ENCODE measurements at regions not wholly inside any gene's neighbourhood (a gene's known extent, or its start where the extent isn't known, plus 50 kb on each side); places are given as distances from the start of the nearest gene placed in this dataset.

GRCh38 chr10:10366836-10367235, 650.8 kb upstream of the CELF2 start:
- no peak for DNase-seq

- no peak for DNase-seq
Measured at GRCh38 chr10:10367264-10367663, 650.4 kb upstream of the CELF2 start.

GRCh38 chr10:10368951-10369576, 648.6 kb upstream of the CELF2 start:
- no peak for DNase-seq

- DNase-seq = no peak
Measured at GRCh38 chr10:10385831-10386230, 631.8 kb upstream of the CELF2 start.

- DNase-seq = no peak
Measured at GRCh38 chr10:10389182-10389581, 628.5 kb upstream of the CELF2 start.

- no peak for DNase-seq
Measured at GRCh38 chr10:10392511-10392910, 625.2 kb upstream of the CELF2 start.

- no peak for DNase-seq
Measured at GRCh38 chr10:10394933-10395658, 622.6 kb upstream of the CELF2 start.

- DNase-seq = no peak
Measured at GRCh38 chr10:10396601-10397000, 621.1 kb upstream of the CELF2 start.

- no peak for DNase-seq
Measured at GRCh38 chr10:10397906-10398305, 619.8 kb upstream of the CELF2 start.

GRCh38 chr10:10403762-10404161, 613.9 kb upstream of the CELF2 start:
- no peak for DNase-seq

GRCh38 chr10:10417671-10418070, 600.0 kb upstream of the CELF2 start:
- DNase-seq = no peak

GRCh38 chr10:10418387-10418786, 599.3 kb upstream of the CELF2 start:
- DNase-seq = no peak

GRCh38 chr10:10421071-10421470, 596.6 kb upstream of the CELF2 start:
- DNase-seq = no peak

GRCh38 chr10:10431422-10432066, 586.1 kb upstream of the CELF2 start:
- DNase-seq = no peak

GRCh38 chr10:10432296-10433035, 585.2 kb upstream of the CELF2 start:
- no peak for DNase-seq

- no peak for DNase-seq
Measured at GRCh38 chr10:10434312-10434711, 583.4 kb upstream of the CELF2 start.

- no peak for DNase-seq
Measured at GRCh38 chr10:10437886-10438285, 579.8 kb upstream of the CELF2 start.

GRCh38 chr10:10438335-10439100, 579.2 kb upstream of the CELF2 start:
- no peak for DNase-seq

- DNase-seq = no peak
Measured at GRCh38 chr10:10456856-10457255, 560.8 kb upstream of the CELF2 start.

GRCh38 chr10:10460451-10460850, 557.2 kb upstream of the CELF2 start:
- no peak for DNase-seq

GRCh38 chr10:10462151-10462941, 555.3 kb upstream of the CELF2 start:
- no peak for DNase-seq

GRCh38 chr10:10471758-10472157, 545.9 kb upstream of the CELF2 start:
- DNase-seq = no peak

Data from CD4-positive, alpha-beta T cell treated with Interleukin-17A for 4 hours (primary cell).